ENCODE measurements at regions not wholly inside any gene's neighbourhood (a gene's known extent, or its start where the extent isn't known, plus 50 kb on each side); places are given as distances from the start of the nearest gene placed in this dataset.

DNA sequence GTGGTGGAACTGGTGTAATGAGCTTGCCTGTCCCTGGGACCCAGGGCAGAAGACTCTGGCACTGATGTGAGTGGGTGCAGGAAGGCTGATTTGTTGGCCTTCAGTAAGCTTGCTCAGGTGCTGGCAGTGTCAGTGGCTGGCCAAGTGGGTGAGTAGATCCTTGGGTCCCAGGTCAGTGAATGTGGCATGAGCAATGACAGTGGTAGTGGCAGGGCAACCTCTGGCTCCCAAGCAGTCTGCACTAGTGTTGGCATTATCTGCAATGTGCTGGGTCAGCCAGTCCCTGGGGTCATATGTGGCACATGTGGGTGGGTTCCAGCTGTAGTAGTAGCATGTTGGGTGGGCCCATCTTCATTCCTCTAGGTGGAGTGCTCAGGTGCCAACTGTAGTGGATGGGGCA is 640.9 kb upstream of the GRM3 start:
- TF ChIP-seq, protein P1, sequence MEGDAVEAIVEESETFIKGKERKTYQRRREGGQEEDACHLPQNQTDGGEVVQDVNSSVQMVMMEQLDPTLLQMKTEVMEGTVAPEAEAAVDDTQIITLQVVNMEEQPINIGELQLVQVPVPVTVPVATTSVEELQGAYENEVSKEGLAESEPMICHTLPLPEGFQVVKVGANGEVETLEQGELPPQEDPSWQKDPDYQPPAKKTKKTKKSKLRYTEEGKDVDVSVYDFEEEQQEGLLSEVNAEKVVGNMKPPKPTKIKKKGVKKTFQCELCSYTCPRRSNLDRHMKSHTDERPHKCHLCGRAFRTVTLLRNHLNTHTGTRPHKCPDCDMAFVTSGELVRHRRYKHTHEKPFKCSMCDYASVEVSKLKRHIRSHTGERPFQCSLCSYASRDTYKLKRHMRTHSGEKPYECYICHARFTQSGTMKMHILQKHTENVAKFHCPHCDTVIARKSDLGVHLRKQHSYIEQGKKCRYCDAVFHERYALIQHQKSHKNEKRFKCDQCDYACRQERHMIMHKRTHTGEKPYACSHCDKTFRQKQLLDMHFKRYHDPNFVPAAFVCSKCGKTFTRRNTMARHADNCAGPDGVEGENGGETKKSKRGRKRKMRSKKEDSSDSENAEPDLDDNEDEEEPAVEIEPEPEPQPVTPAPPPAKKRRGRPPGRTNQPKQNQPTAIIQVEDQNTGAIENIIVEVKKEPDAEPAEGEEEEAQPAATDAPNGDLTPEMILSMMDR (IDR thresholded peaks at IDR 0.05; ENCODE audit: insufficient read depth, low read length, poor library complexity, severe bottlenecking) = no peak
- TF ChIP-seq EZH2phosphoT487 (conservative IDR thresholded peaks at IDR 0.05; ENCODE audit: low read length) = no peak

Data from SU-DHL-6 (cell line).